ENCODE measurements at regions not wholly inside any gene's neighbourhood (a gene's known extent, or its start where the extent isn't known, plus 50 kb on each side); places are given as distances from the start of the nearest gene placed in this dataset.

GRCh38 chr6:99186417-99186816 is 163.1 kb downstream of the FAXC start:
- in situ Hi-C loops (cut with MboI; ENCODE audit: low pct_unique_long_range_greater_than_20kb, low sequenced_read_pairs, unreplicated experiment) = no loop called here
- DNase-seq (ENCODE audit: low spot score) = no peak
- no peak for TF ChIP-seq CTCF (IDR thresholded peaks at IDR 0.05; ENCODE audit: extremely low read depth, insufficient read depth, missing control alignments)

GRCh38 chr6:99185525-99185924 is 163.9 kb downstream of the FAXC start:
- in situ Hi-C loops (cut with MboI; ENCODE audit: low pct_unique_long_range_greater_than_20kb, low sequenced_read_pairs, unreplicated experiment) = no loop called here
- TF ChIP-seq CTCF (IDR thresholded peaks at IDR 0.05; ENCODE audit: extremely low read depth, insufficient read depth, missing control alignments) = no peak
- DNase-seq (ENCODE audit: low spot score) = no peak

- DNase-seq (ENCODE audit: low spot score) = no peak
- in situ Hi-C loops (cut with MboI; ENCODE audit: low pct_unique_long_range_greater_than_20kb, low sequenced_read_pairs, unreplicated experiment) = no loop called here
- TF ChIP-seq CTCF (IDR thresholded peaks at IDR 0.05; ENCODE audit: extremely low read depth, insufficient read depth, missing control alignments) = no peak
Observed at GRCh38 chr6:99184696-99185095, 164.8 kb downstream of the FAXC start.

GRCh38 chr6:99183066-99183465 is 166.4 kb downstream of the FAXC start:
- no peak for DNase-seq (ENCODE audit: low spot score)
- no peak for TF ChIP-seq CTCF (IDR thresholded peaks at IDR 0.05; ENCODE audit: extremely low read depth, insufficient read depth, missing control alignments)
- in situ Hi-C loops (cut with MboI; ENCODE audit: low pct_unique_long_range_greater_than_20kb, low sequenced_read_pairs, unreplicated experiment) = no loop called here

GRCh38 chr6:99181174-99181573 is 168.3 kb downstream of the FAXC start:
- no peak for TF ChIP-seq CTCF (IDR thresholded peaks at IDR 0.05; ENCODE audit: extremely low read depth, insufficient read depth, missing control alignments)
- in situ Hi-C loops (cut with MboI; ENCODE audit: low pct_unique_long_range_greater_than_20kb, low sequenced_read_pairs, unreplicated experiment) = no loop called here
- DNase-seq (ENCODE audit: low spot score) = no peak

- in situ Hi-C loops (cut with MboI; ENCODE audit: low pct_unique_long_range_greater_than_20kb, low sequenced_read_pairs, unreplicated experiment) = no loop called here
- TF ChIP-seq CTCF (IDR thresholded peaks at IDR 0.05; ENCODE audit: extremely low read depth, insufficient read depth, missing control alignments) = no peak
- DNase-seq (ENCODE audit: low spot score) = no peak
Observed at GRCh38 chr6:99178168-99178567, 171.3 kb downstream of the FAXC start.

- no peak for TF ChIP-seq CTCF (IDR thresholded peaks at IDR 0.05; ENCODE audit: extremely low read depth, insufficient read depth, missing control alignments)
- DNase-seq (ENCODE audit: low spot score) = no peak
- in situ Hi-C loops (cut with MboI; ENCODE audit: low pct_unique_long_range_greater_than_20kb, low sequenced_read_pairs, unreplicated experiment) = no loop called here
Observed at GRCh38 chr6:99177736-99178135, 171.7 kb downstream of the FAXC start.
